Natural killer cell treated with Interleukin-12 subunit alpha and Interleukin-12 subunit beta and Interleukin-15 and Interleukin-18, amount 100 ng/mL, for 72 hours (primary cell): ENCODE measurements at regions not wholly inside any gene's neighbourhood (a gene's known extent, or its start where the extent isn't known, plus 50 kb on each side); places are given as distances from the start of the nearest gene placed in this dataset.

ENCODE experiments used
- ATAC-seq, 2 donors: fragments of 150-1000 bp; cut with Tn5 transposase in 1 of 2; sonication (Bioruptor Pico), chemical (Tn5 transposase) in 1 of 2; 2 replicates each; pipeline ENCODE4 v1.10.0; 2021
- DNase-seq: peaks from one replicate; pipeline ENCODE4 v3.0.0; 2022; ENCODE audit warnings: low spot score
- H3K27ac Mint-ChIP-seq, 2 donors: 1 replicate in 1 of 2; 2 replicates in 1 of 2; pipeline ENCODE4 v1.8.0; 2022; ENCODE audit warnings: mixed read lengths in 2 of 2, mild to moderate bottlenecking in 1 of 2, moderate library complexity in 1 of 2
- H3K27me3 Mint-ChIP-seq, 2 donors: 1 replicate in 1 of 2; 2 replicates in 1 of 2; pipeline ENCODE4 v1.8.0; 2022; ENCODE audit warnings: mixed read lengths in 2 of 2
- H3K36me3 Mint-ChIP-seq: one replicate; pipeline ENCODE4 v1.8.0; 2022; ENCODE audit warnings: mixed read lengths
- H3K4me1 Mint-ChIP-seq, 2 donors: 1 replicate in 1 of 2; 2 replicates in 1 of 2; pipeline ENCODE4 v1.8.0; 2022; ENCODE audit warnings: low read depth in 2 of 2, mixed read lengths in 2 of 2, mild to moderate bottlenecking in 1 of 2
- H3K4me3 Mint-ChIP-seq: one replicate; pipeline ENCODE4 v1.8.0; 2022; ENCODE audit warnings: mixed read lengths
- H3K9me3 Mint-ChIP-seq: 2 replicates; pipeline ENCODE4 v1.8.0; 2022; ENCODE audit warnings: mixed read lengths

- peaks cover 0 to 6% of the 10 kb centered on the region in 2 donors for H3K27me3 Mint-ChIP-seq
- peak; percentile 38 for DNase-seq
Measured at GRCh38 chr2:128368437-128369107, 49.9 kb upstream of the HS6ST1 start.

DNA sequence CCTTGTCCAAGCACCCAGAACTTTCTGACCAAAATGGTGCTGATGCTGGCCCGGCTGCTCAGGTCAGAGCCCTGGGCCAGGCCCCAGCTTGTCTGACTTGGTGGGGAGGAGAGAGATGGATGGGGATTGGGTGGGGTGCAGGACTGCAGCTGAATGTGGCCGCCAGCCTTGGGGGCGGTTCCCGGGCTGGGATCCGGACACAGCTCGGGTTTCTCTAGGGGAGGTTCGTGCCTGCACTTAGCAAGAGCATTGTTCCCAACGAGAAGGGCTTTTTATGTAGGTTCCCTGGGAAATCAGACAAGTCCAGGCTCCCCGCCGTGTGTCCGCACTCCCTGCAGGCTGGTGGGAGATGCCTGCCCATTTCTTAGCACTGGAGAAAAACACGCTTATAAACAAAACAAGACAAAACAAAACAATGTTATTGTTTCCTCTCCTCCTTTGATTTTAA is 50.5 kb upstream of the HS6ST1 start:
- peaks cover 0 to 10% of the 10 kb centered on the region in 2 donors for H3K27me3 Mint-ChIP-seq
- no peak for ATAC-seq
- no peak overlapping the region for H3K27ac Mint-ChIP-seq
- no peaks in the 10 kb centered on the region for H3K36me3 Mint-ChIP-seq
- H3K4me3 Mint-ChIP-seq: no peak overlapping the region
- peaks cover 16 to 18% of the 10 kb centered on the region in 2 donors for H3K4me1 Mint-ChIP-seq
- DNase-seq: peak; percentile 53
- no peaks in the 10 kb centered on the region for H3K9me3 Mint-ChIP-seq

More at GRCh38 chr2:128368437-128369107, 49.9 kb upstream of the HS6ST1 start:
- no peaks in the 10 kb centered on the region for H3K36me3 Mint-ChIP-seq
- H3K27ac Mint-ChIP-seq: no peak overlapping the region
- H3K4me1 Mint-ChIP-seq: peaks cover 13 to 14% of the 10 kb centered on the region in 2 donors
- ATAC-seq: no peak
- H3K4me3 Mint-ChIP-seq: no peak overlapping the region
- H3K9me3 Mint-ChIP-seq: no peaks in the 10 kb centered on the region

- Mint-ChIP-seq H3K4me3 (no peak overlapping the region), H3K4me1 (peaks cover 16 to 18% of the 10 kb centered on the region in 2 donors), H3K36me3 (no peaks in the 10 kb centered on the region), H3K27me3 (peaks cover 0 to 10% of the 10 kb centered on the region in 2 donors), H3K27ac (no peak overlapping the region), H3K9me3 (no peaks in the 10 kb centered on the region)
- peak; percentile 54 for DNase-seq
- no peak for ATAC-seq
Measured at GRCh38 chr2:128369602-128370467, 51.2 kb upstream of the HS6ST1 start.

GRCh38 chr2:128370468-128371247 is 52.0 kb upstream of the HS6ST1 start:
- ATAC-seq (no peak), DNase-seq (peak; percentile 53)
- Mint-ChIP-seq H3K9me3 (no peaks in the 10 kb centered on the region), H3K27ac (no peak overlapping the region), H3K4me1 (peaks cover 16 to 18% of the 10 kb centered on the region in 2 donors), H3K36me3 (no peaks in the 10 kb centered on the region), H3K4me3 (no peak overlapping the region), H3K27me3 (peaks cover 0 to 8% of the 10 kb centered on the region in 2 donors)

- no peak for ATAC-seq
- no peak overlapping the region for H3K4me3 Mint-ChIP-seq
- H3K27me3 Mint-ChIP-seq: peaks cover 0 to 8% of the 10 kb centered on the region in 2 donors
- H3K36me3 Mint-ChIP-seq: no peaks in the 10 kb centered on the region
- H3K4me1 Mint-ChIP-seq: peaks cover 16 to 18% of the 10 kb centered on the region in 2 donors
- no peak overlapping the region for H3K27ac Mint-ChIP-seq
- no peaks in the 10 kb centered on the region for H3K9me3 Mint-ChIP-seq
- DNase-seq: peak; percentile 53
Measured at GRCh38 chr2:128371248-128371630, 52.6 kb upstream of the HS6ST1 start.

DNA sequence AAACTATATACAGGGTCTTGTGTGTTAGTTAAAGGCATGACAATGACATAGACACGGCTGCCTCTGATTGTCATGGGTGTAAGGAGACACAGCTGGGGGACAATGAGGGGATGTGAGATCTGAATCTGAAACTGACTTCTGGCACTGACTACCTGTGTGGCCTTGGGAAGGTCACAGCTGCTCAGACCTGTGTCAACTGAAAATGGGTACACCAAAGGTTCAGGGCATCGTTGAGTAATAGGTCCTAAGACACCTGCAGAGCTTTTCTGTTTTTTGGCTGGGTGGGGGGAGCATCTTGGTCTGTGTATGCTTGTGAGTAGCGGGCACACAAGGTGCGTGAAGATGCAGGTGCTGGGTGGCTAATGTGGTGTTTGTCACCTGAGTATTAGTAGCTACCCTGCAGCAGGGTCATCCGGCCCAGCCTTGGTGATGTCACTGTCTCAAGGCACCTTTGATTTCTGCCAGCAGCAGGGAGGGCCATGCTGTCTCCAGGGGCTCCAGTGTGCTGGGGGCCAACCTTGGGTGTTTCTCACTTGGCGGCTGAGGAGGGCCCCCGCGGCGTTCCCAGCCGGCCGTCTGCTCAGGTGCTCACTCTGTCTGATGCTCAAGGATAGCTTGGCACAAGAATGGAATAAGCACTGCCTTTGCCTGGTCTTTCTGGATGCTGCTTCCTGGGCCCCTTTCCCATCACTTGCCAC is 53.1 kb upstream of the HS6ST1 start:
- no peak for ATAC-seq
- peaks cover 0 to 8% of the 10 kb centered on the region in 2 donors for H3K27me3 Mint-ChIP-seq

DNA sequence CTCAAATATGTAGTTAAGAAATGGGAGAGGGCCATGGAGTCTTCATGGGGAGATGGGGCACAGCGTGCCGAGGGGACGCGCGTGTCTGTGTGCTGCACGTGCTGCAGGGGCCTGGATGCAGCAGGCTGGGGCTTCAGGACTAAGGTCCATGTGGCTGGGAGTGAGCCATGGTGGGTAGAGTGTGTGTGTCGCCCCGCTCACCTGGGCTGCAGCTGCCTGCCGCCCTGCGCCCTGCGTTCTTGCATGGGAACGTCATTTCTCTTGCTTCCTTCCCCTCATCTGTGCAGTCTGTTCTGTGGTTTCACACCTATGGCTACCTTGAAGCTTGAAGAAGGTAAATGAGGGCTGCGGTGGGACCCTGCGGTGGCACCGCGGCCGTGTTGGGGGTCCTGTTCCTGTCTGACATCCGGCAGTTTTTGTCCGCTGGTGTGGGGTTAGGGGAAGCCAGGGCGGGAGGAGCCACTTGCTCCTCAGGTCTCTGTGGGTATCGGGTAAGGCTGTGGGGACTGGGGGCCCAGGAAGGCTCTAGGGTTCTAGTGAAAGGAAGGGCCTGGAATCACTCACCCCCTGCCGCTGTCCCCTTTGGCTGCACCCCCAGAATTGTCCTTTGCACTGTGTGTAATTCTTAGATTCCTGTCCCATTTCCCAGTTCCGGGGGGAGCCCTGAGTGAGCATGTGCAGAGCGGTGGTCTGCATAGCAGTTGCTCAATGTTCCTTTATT is 54.1 kb upstream of the HS6ST1 start:
- ATAC-seq: peak; percentile 24 to 40
- no peak overlapping the region for H3K27ac Mint-ChIP-seq
- peaks cover 16 to 18% of the 10 kb centered on the region in 2 donors for H3K4me1 Mint-ChIP-seq
- H3K36me3 Mint-ChIP-seq: no peaks in the 10 kb centered on the region
- no peak overlapping the region for H3K4me3 Mint-ChIP-seq
- DNase-seq: peak; percentile 61
- no peaks in the 10 kb centered on the region for H3K9me3 Mint-ChIP-seq
- peaks cover 0 to 8% of the 10 kb centered on the region in 2 donors for H3K27me3 Mint-ChIP-seq

More for the DNA sequence above, 53.1 kb upstream of the HS6ST1 start:
- Mint-ChIP-seq H3K9me3 (no peaks in the 10 kb centered on the region), H3K27ac (no peak overlapping the region), H3K4me1 (peaks cover 16 to 18% of the 10 kb centered on the region in 2 donors), H3K4me3 (no peak overlapping the region), H3K36me3 (no peaks in the 10 kb centered on the region)
- DNase-seq: peak; percentile 41

GRCh38 chr2:128373451-128374000 is 54.9 kb upstream of the HS6ST1 start:
- no peaks in the 10 kb centered on the region for H3K36me3 Mint-ChIP-seq
- no peak for DNase-seq
- H3K9me3 Mint-ChIP-seq: no peaks in the 10 kb centered on the region
- peaks cover 16 to 18% of the 10 kb centered on the region in 2 donors for H3K4me1 Mint-ChIP-seq
- H3K27ac Mint-ChIP-seq: no peak overlapping the region
- H3K4me3 Mint-ChIP-seq: no peak overlapping the region
- ATAC-seq: no peak
- peaks cover 0 to 8% of the 10 kb centered on the region in 2 donors for H3K27me3 Mint-ChIP-seq

DNA sequence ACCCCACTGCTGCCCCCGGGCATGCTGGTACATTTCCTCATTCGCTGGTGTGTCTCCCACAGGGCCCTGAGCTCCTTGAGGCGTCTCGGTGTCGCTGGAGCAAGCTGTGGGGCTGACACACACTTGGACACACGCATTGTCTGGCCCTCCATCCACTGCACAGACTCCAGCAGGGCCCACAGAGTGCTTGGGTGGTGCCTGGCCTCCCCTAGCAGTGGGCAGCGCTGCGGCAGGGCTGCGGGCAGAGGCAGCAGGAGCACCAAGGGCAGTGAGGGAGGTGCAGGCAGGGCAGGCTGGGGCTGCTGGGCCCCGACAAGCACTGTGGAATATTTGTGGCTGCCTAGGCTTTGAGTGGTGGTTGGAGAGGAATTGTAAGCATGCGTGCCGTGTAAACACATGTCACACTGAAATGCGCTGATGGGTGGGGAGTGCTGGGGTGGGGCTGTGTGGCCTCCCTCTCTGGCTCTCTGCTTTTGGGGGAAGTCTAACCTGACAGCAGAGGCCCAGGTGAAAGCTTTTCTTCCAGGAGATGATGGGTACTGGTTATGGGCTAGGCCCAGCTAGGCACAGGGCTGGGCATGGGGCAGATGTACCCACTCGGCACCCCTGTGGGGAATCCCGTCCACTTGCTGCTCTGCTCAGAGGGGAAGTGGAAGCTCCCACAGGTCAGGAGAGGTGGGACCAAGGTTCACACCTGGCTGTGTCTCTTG is 55.5 kb upstream of the HS6ST1 start:
- H3K27me3 Mint-ChIP-seq: peaks cover 0 to 8% of the 10 kb centered on the region in 2 donors
- no peak overlapping the region for H3K27ac Mint-ChIP-seq
- no peaks in the 10 kb centered on the region for H3K36me3 Mint-ChIP-seq
- ATAC-seq: no peak
- no peaks in the 10 kb centered on the region for H3K9me3 Mint-ChIP-seq
- no peak for DNase-seq
- peaks cover 16 to 18% of the 10 kb centered on the region in 2 donors for H3K4me1 Mint-ChIP-seq
- H3K4me3 Mint-ChIP-seq: no peak overlapping the region

DNA sequence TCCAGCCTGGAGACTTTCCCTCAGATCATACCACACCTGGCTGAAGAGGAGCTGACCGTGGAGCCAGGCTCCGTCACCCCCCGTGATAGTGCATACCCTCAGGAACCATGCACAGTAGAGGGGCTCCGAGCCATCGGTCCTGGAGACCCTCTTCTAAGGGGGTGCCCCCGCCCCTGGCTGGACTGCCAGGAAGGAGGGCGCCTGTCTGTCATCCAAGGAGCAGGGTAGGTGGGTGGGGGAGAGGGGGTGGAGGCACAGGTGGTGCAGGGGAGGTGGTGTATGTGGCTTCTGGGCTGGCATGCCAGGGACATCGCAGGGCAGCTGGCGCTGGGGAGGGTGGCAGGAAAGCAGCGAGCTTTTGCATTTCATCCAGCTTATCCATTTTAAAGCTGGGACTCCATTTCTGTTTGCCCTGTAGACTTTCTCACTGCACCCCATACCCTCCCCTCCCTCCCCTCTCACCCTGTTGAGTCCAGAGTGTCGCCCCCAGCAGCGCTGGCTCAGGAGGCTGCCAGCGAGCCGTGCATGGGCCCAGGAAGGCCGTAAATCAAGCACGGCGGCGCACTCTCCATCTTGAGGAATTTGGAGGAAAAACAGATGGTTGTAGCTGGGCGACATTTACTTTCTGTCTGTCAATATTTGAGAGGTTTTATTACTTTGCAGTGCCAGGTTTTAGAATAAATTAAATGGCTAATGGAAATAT is 56.2 kb upstream of the HS6ST1 start:
- peaks cover 16 to 18% of the 10 kb centered on the region in 2 donors for H3K4me1 Mint-ChIP-seq
- peaks cover 0 to 8% of the 10 kb centered on the region in 2 donors for H3K27me3 Mint-ChIP-seq
- ATAC-seq (no peak), DNase-seq (no peak)
- no peaks in the 10 kb centered on the region for H3K9me3 Mint-ChIP-seq
- H3K36me3 Mint-ChIP-seq: no peaks in the 10 kb centered on the region
- no peak overlapping the region for H3K27ac Mint-ChIP-seq
- H3K4me3 Mint-ChIP-seq: no peak overlapping the region

DNA sequence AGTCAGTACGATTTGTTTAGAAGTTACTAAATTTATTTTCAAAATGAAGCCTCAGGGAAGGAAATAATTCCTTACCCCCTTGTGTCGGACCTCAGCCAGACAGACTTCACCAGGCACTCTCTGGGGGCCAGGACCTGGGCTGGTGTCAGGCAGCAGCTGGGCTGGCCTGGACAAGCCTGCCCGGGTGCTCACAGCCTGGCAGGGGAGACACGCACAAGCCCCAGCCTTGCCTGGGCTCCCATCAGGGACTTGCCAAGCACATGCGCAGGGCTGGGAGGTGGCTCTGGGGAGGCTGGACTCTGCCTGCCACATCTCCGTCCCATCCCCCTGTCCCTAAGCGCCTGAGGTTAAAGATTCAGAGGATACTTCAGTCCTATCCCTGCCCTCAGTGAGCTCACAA is 56.8 kb upstream of the HS6ST1 start:
- DNase-seq (no peak), ATAC-seq (no peak)
- Mint-ChIP-seq H3K27me3 (peaks cover 0 to 8% of the 10 kb centered on the region in 2 donors), H3K27ac (no peak overlapping the region), H3K9me3 (no peaks in the 10 kb centered on the region), H3K4me1 (peaks cover 16 to 18% of the 10 kb centered on the region in 2 donors), H3K36me3 (no peaks in the 10 kb centered on the region), H3K4me3 (no peak overlapping the region)
